Loucy (cell line): ENCODE measurements at regions not wholly inside any gene's neighbourhood (a gene's known extent, or its start where the extent isn't known, plus 50 kb on each side); places are given as distances from the start of the nearest gene placed in this dataset.

ENCODE experiments used
- H2AFZ ChIP-seq: fragments of 200-600 bp; sonication (generic); 2 replicates; pipeline ENCODE4 v1.6.0; 2016; ENCODE audit warnings: antibody characterized with exemption, mild to moderate bottlenecking, low read length, moderate library complexity
- H3F3A ChIP-seq: fragments of 200-600 bp; 2 replicates; pipeline ENCODE4 v1.6.0; 2016; ENCODE audit warnings: antibody characterized with exemption, low read depth, mild to moderate bottlenecking
- H3K27me3 ChIP-seq: fragments of 200-600 bp; sonication (generic); 2 replicates; pipeline ENCODE4 v1.6.1; 2014; ENCODE audit warnings: low read length, mild to moderate bottlenecking; ENCODE audit not compliant: insufficient read depth, poor library complexity, severe bottlenecking
- H3K36me3 ChIP-seq: fragments of 200-600 bp; sonication (generic); 2 replicates; pipeline ENCODE4 v1.6.1; 2016; ENCODE audit warnings: low read length; ENCODE audit not compliant: insufficient read depth
- H3K4me1 ChIP-seq: fragments of 200-600 bp; sonication (generic); 2 replicates; pipeline ENCODE4 v1.5.1; 2014; ENCODE audit warnings: low read length, mild to moderate bottlenecking; ENCODE audit not compliant: insufficient read depth, poor library complexity, severe bottlenecking
- H3K4me2 ChIP-seq: fragments of 200-600 bp; sonication (generic); 2 replicates; pipeline ENCODE4 v1.6.0; 2014; ENCODE audit warnings: antibody characterized with exemption, low read length, low read depth, mild to moderate bottlenecking; ENCODE audit not compliant: poor library complexity, severe bottlenecking
- H3K4me3 ChIP-seq: fragments of 200-600 bp; sonication (generic); 2 replicates; pipeline ENCODE4 v1.5.1; 2014; ENCODE audit warnings: low read length, mild to moderate bottlenecking, mixed read lengths; ENCODE audit not compliant: poor library complexity, severe bottlenecking
- H3K79me2 ChIP-seq: fragments of 200-600 bp; sonication (generic); 2 replicates; pipeline ENCODE4 v1.6.1; 2014; ENCODE audit warnings: low read length; ENCODE audit not compliant: insufficient read depth
- H3K9ac ChIP-seq: fragments of 200-600 bp; sonication (generic); 2 replicates; pipeline ENCODE4 v1.6.0; 2014; ENCODE audit warnings: mild to moderate bottlenecking, low read depth, low read length, moderate library complexity; ENCODE audit not compliant: poor library complexity, severe bottlenecking
- H3K9me2 ChIP-seq: fragments of 200-600 bp; sonication (generic); replicated peaks from 2 replicates; pipeline ENCODE4 v1.6.1; 2016; ENCODE audit warnings: low read depth, low read length, mixed read lengths
- H3K9me3 ChIP-seq: fragments of 200-600 bp; sonication (generic); 2 replicates; pipeline ENCODE4 v1.6.1; 2014; ENCODE audit warnings: mild to moderate bottlenecking, antibody characterized with exemption, low read length, low read depth; ENCODE audit not compliant: insufficient read depth
- H4K20me1 ChIP-seq: fragments of 200-600 bp; sonication (generic); 2 replicates; pipeline ENCODE4 v1.6.0; 2014; ENCODE audit warnings: antibody characterized with exemption, low read length, mild to moderate bottlenecking; ENCODE audit not compliant: insufficient read depth, poor library complexity, severe bottlenecking
- CTCF ChIP-seq: fragments of 200-600 bp; sonication (generic); conservative IDR thresholded peaks from 2 replicates; pipeline ENCODE4 v1.5.1; 2014; ENCODE audit warnings: mild to moderate bottlenecking, antibody characterized with exemption, low read length
- EZH2phosphoT487 ChIP-seq: fragments of 200-600 bp; IDR thresholded peaks from 2 replicates; pipeline ENCODE4 v1.6.1; 2018; ENCODE audit warnings: antibody characterized with exemption, mild to moderate bottlenecking, moderate library complexity, borderline replicate concordance

- no peak overlapping the region for H3K4me2 ChIP-seq
- H3K4me3 ChIP-seq, result no peak overlapping the region
- H2AFZ ChIP-seq, result no peak overlapping the region
- no peak for TF ChIP-seq EZH2phosphoT487
- TF ChIP-seq CTCF, result no peak
- H3K9ac ChIP-seq, result no peak overlapping the region
- no peaks in the 10 kb centered on the region for H3K36me3 ChIP-seq
- no peaks in the 10 kb centered on the region for H3K4me1 ChIP-seq
- H3K27me3 ChIP-seq, result no peaks in the 10 kb centered on the region
- no peaks in the 10 kb centered on the region for H4K20me1 ChIP-seq
- no peaks in the 10 kb centered on the region for H3K9me3 ChIP-seq
- H3K9me2 ChIP-seq, result no peaks in the 10 kb centered on the region
- H3K79me2 ChIP-seq, result no peaks in the 10 kb centered on the region
- H3F3A ChIP-seq, result no peaks in the 10 kb centered on the region
Measured at GRCh38 chr10:106033065-106033464, 1131.4 kb downstream of the SORCS1 start.

- Histone ChIP-seq H3K9ac (no peak overlapping the region), H3K4me1 (no peaks in the 10 kb centered on the region), H3K9me3 (no peaks in the 10 kb centered on the region), H3K27me3 (no peaks in the 10 kb centered on the region), H3K4me3 (no peak overlapping the region), H3F3A (no peaks in the 10 kb centered on the region), H3K4me2 (no peak overlapping the region), H4K20me1 (no peaks in the 10 kb centered on the region), H3K9me2 (no peaks in the 10 kb centered on the region), H2AFZ (no peak overlapping the region), H3K79me2 (no peaks in the 10 kb centered on the region), H3K36me3 (no peaks in the 10 kb centered on the region)
- TF ChIP-seq EZH2phosphoT487 (no peak), CTCF (no peak)
Measured at GRCh38 chr10:106032450-106033002, 1132.0 kb downstream of the SORCS1 start.

GRCh38 chr10:106027240-106027639 lies 1137.3 kb downstream of the SORCS1 start:
- TF ChIP-seq CTCF, result no peak
- TF ChIP-seq EZH2phosphoT487, result no peak
- Histone ChIP-seq H4K20me1 (no peaks in the 10 kb centered on the region), H3K79me2 (no peaks in the 10 kb centered on the region), H2AFZ (no peak overlapping the region), H3K4me2 (no peak overlapping the region), H3K9me2 (no peaks in the 10 kb centered on the region), H3K4me1 (no peaks in the 10 kb centered on the region), H3K4me3 (no peak overlapping the region), H3K36me3 (no peaks in the 10 kb centered on the region), H3K27me3 (no peaks in the 10 kb centered on the region), H3F3A (no peaks in the 10 kb centered on the region), H3K9me3 (no peaks in the 10 kb centered on the region), H3K9ac (no peak overlapping the region)
